CD4-positive, alpha-beta memory T cell (primary cell): ENCODE measurements at regions not wholly inside any gene's neighbourhood (a gene's known extent, or its start where the extent isn't known, plus 50 kb on each side); places are given as distances from the start of the nearest gene placed in this dataset.

Experiments
- CTCF ChIA-PET: fragments of 350-600 bp; sonication (Branson Sonifier 250); formaldehyde crosslinking; loops from one replicate; lab custom pipeline; 2021; ENCODE audit warnings: inconsistent platforms; ENCODE audit not compliant: partially characterized antibody; lab: Charles Lee
- POLR2A ChIA-PET: fragments of 350-600 bp; sonication (Branson Sonifier 250); formaldehyde crosslinking; loops from one replicate; lab custom pipeline; 2021; ENCODE audit not compliant: partially characterized antibody; lab: Charles Lee
- DNase-seq, 5 donors: peaks; one replicate each; pipeline versions ENCODE4 v3.0.0 to v3.0.0-alpha.2; 2020 to 2022; ENCODE audit warnings: mixed read lengths in 1 of 5
- H3K27ac ChIP-seq: one replicate; pipeline ENCODE4 v1.7.0; 2013; ENCODE audit warnings: low read depth, low read length
- H3K27me3 ChIP-seq: 2 replicates; pipeline ENCODE4 v1.7.0; 2013; ENCODE audit warnings: mild to moderate bottlenecking, low read length, moderate library complexity; ENCODE audit not compliant: insufficient read depth
- H3K36me3 ChIP-seq: 2 replicates; pipeline ENCODE4 v1.7.0; 2013; ENCODE audit warnings: mild to moderate bottlenecking, low read length, moderate library complexity; ENCODE audit not compliant: insufficient read depth
- H3K4me1 ChIP-seq: 2 replicates; pipeline ENCODE4 v1.7.0; 2013; ENCODE audit warnings: mild to moderate bottlenecking, low read length, moderate library complexity; ENCODE audit not compliant: insufficient read depth
- H3K4me3 ChIP-seq, 2 donors: one replicate each; pipeline ENCODE4 v1.7.0; 2013; ENCODE audit warnings: low read length in 2 of 2, mild to moderate bottlenecking in 1 of 2
- H3K9me3 ChIP-seq, 2 donors: one replicate each; pipeline ENCODE4 v1.7.0; 2013; ENCODE audit warnings: low read length in 2 of 2, control low read depth in 1 of 2; ENCODE audit not compliant: control insufficient read depth in 1 of 2
- H3K27ac Mint-ChIP-seq, 7 donors: one replicate each; pipeline ENCODE4 v1.8.0; 2020 to 2021; ENCODE audit warnings: mixed read lengths in 7 of 7, mild to moderate bottlenecking in 6 of 7, inconsistent platforms in 3 of 7, moderate library complexity in 3 of 7
- H3K27me3 Mint-ChIP-seq, 2 donors: one replicate each; pipeline ENCODE4 v1.8.0; 2020 to 2021; ENCODE audit warnings: mixed read lengths in 2 of 2
- H3K36me3 Mint-ChIP-seq, 2 donors: one replicate each; pipeline ENCODE4 v1.8.0; 2020 to 2021; ENCODE audit warnings: mixed read lengths in 2 of 2, inconsistent platforms in 1 of 2, mild to moderate bottlenecking in 1 of 2
- H3K4me1 Mint-ChIP-seq, 4 donors: one replicate each; pipeline ENCODE4 v1.8.0; 2020 to 2021; ENCODE audit warnings: mixed read lengths in 4 of 4, mild to moderate bottlenecking in 1 of 4
- H3K4me3 Mint-ChIP-seq, 8 donors: one replicate each; pipeline ENCODE4 v1.8.0; 2020 to 2021; ENCODE audit warnings: mixed read lengths in 8 of 8, mild to moderate bottlenecking in 7 of 8, moderate library complexity in 6 of 8, inconsistent platforms in 3 of 8
- H3K9me3 Mint-ChIP-seq, 8 donors: one replicate each; pipeline ENCODE4 v1.8.0; 2020 to 2021; ENCODE audit warnings: mixed read lengths in 8 of 8, mild to moderate bottlenecking in 5 of 8, inconsistent platforms in 3 of 8, moderate library complexity in 1 of 8
- intact Hi-C: fragments of 100-400 bp; cut with micrococcal nuclease; formaldehyde crosslinking; loops from one replicate; pipeline ENCODE4 v1.15.1; 2023

DNA sequence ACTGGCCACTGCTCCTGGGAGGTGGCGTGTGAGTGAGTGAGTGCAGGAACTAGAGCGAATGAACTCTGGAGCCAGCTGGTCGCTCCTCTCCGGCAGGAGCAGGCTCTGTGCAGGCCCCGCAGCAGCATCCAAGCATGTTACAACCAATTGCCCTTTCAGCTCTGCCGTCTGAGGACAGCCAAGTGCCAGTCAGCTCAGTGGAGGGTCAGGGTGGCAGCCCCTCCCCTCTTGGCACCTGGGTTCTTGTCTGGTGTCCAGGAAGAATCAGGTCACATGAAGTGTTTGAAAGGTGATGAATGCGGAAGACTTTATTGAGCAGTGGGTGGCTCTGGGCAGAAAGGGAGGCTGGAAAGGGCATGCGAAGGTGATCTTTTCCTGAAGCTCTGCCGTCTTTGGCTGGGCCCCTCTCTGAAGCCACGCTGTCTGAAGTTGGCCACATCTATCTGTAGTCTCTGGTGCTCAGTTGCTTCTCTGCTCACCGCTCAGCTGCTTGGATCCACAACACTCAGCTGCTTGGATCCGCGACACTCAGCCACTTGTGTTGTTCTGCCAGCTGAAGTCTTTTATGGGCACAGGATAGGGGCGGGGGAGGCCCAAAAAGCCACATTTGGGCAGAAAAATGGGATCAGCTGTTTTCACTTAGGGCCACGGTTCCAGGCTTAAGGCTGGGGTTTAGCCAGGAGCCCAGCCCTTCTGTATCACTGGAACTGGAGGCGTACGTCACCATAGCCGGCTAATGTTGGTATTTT lies 139.8 kb downstream of the ADSS2 start:
- POLR2A ChIA-PET, result no interaction called here
- Histone ChIP-seq H3K27me3 (no peaks in the 10 kb centered on the region), H3K4me3 (no peak overlapping the region), H3K9me3 (no peaks in the 10 kb centered on the region), H3K36me3 (no peaks in the 10 kb centered on the region), H3K4me1 (no peaks in the 10 kb centered on the region), H3K27ac (no peak overlapping the region)
- intact Hi-C loops, result no loop called here
- peaks cover 0 to 6% (median 2%) of the 10 kb centered on the region in 4 donors for H3K4me1 Mint-ChIP-seq
- H3K27ac Mint-ChIP-seq, result peak overlapping the region in 1 of 7 donors; percentile 39
- H3K4me3 Mint-ChIP-seq, result no peak overlapping the region
- no peaks in the 10 kb centered on the region for H3K27me3 Mint-ChIP-seq
- H3K36me3 Mint-ChIP-seq, result peaks cover 0 to 30% of the 10 kb centered on the region in 2 donors
- CTCF ChIA-PET, result interaction anchor here (4.2 kb wide), 1 partner anchor 13 kb away, joined by 16 read pairs; no protein-coding TSS in a partner anchor
- no peak for DNase-seq
- peaks cover 0 to 4% (median 0%) of the 10 kb centered on the region in 8 donors for H3K9me3 Mint-ChIP-seq

DNA sequence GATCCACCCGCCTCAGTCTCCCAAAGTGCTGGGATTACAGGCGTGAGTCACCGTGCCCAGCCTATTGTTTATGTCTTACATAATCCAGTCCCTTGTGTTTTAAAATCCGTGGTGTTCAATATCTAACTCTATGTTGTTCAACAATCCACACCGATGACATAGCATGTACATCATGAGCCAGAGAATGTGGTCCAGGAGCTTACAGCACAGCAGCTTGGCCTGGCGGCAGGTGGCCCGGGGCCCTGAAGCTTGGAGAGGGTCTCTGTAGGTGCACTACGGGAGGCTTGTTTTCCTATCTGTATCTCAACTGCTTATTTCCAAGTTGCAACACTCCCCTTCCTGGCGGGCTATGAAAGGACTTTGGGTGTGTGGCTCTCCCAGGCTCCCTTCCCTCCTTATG lies 138.4 kb downstream of the ADSS2 start:
- intact Hi-C loops, result no loop called here
- POLR2A ChIA-PET, result interaction anchor here (1.4 kb wide), 1 partner anchor 9 kb away, joined by 5 read pairs; no protein-coding TSS in a partner anchor
- Histone ChIP-seq H3K9me3 (no peaks in the 10 kb centered on the region), H3K4me1 (peaks cover 2% of the 10 kb centered on the region), H3K36me3 (no peaks in the 10 kb centered on the region), H3K27ac (no peak overlapping the region), H3K4me3 (no peak overlapping the region), H3K27me3 (no peaks in the 10 kb centered on the region)
- H3K9me3 Mint-ChIP-seq, result peaks cover 0 to 4% (median 0%) of the 10 kb centered on the region in 8 donors
- CTCF ChIA-PET, result interaction anchor here (0.7 kb wide), 1 partner anchor 14 kb away, joined by 4 read pairs; no protein-coding TSS in a partner anchor
- no peak for DNase-seq
- no peaks in the 10 kb centered on the region for H3K27me3 Mint-ChIP-seq
- peaks cover under 1 to 6% (median 4%) of the 10 kb centered on the region in 4 donors for H3K4me1 Mint-ChIP-seq
- no peak overlapping the region for H3K4me3 Mint-ChIP-seq
- H3K27ac Mint-ChIP-seq, result no peak overlapping the region
- H3K36me3 Mint-ChIP-seq, result peaks cover 0 to 22% of the 10 kb centered on the region in 2 donors

DNA sequence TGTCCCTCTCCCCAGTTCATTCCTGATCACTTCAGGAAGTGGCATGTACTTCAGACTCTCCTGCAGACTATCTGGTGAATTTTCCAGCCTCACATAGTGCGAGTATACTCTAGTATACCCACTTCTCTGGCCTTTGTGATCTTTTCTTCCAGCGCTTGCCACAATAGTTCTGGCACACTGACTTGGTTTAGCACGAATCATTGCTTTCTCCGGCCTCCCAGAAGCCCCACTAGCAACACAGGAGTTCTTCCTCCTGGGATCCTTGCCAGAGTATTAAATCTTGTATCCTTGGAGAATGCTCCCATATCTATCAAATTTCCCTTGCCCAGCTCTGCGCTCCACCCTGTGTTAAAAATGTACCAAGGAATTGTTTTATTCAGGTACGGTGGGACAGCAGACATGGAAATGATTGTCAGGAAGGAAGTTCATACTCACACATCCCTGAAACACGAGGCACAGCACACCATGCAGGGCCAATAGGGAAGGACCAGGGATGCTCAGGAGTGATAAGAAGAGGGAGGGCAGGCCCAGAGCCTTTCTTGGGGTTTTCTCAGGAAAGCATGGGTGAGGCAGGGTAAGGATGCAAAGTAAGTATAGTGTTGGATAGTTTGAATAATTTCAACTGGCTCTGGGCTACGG lies 136.7 kb downstream of the ADSS2 start:
- Histone ChIP-seq H3K27ac (no peak overlapping the region), H3K27me3 (no peaks in the 10 kb centered on the region), H3K9me3 (no peaks in the 10 kb centered on the region), H3K4me3 (no peak overlapping the region), H3K4me1 (peaks cover 19% of the 10 kb centered on the region), H3K36me3 (no peaks in the 10 kb centered on the region)
- Mint-ChIP-seq H3K4me1 (peaks cover 15 to 20% (median 18%) of the 10 kb centered on the region in 4 donors), H3K27me3 (no peaks in the 10 kb centered on the region), H3K9me3 (peaks cover 0 to 4% (median 0%) of the 10 kb centered on the region in 8 donors), H3K36me3 (peaks cover 0 to 17% of the 10 kb centered on the region in 2 donors), H3K4me3 (no peak overlapping the region), H3K27ac (peak overlapping the region in 1 of 7 donors; percentile 2)
- DNase-seq, result no peak
- ChIA-PET CTCF (no interaction called here), POLR2A (interaction anchor here (0.7 kb wide), 1 partner anchor 10 kb away, joined by 4 read pairs; no protein-coding TSS in a partner anchor)
- intact Hi-C loops, result no loop called here

DNA sequence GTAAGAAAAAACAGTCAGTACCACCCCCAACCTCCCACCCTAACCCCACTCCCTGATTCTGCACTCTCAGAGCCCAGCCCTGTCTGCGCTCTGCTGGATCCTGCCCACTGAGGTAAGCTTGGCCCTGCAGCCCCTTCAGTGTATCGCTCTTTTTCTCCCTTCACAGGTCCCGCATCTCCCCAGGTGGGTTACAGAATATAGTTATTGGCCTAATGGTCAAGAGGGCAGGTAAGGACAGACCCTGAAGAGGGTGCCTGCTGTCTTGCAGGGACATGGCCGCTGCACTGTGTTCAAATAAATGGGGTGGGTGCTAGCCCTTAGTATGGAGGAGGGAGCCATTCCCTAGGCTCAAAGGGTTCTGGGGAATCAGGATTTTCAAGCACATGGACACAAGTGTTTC lies 135.7 kb downstream of the ADSS2 start:
- Histone ChIP-seq H3K36me3 (no peaks in the 10 kb centered on the region), H3K4me1 (peaks cover 24% of the 10 kb centered on the region), H3K9me3 (no peaks in the 10 kb centered on the region), H3K27me3 (no peaks in the 10 kb centered on the region), H3K4me3 (no peak overlapping the region), H3K27ac (no peak overlapping the region)
- no peaks in the 10 kb centered on the region for H3K27me3 Mint-ChIP-seq
- no peak overlapping the region for H3K4me3 Mint-ChIP-seq
- H3K27ac Mint-ChIP-seq, result peak overlapping the region in 1 of 7 donors; percentile 82
- peaks cover 15 to 21% (median 20%) of the 10 kb centered on the region in 4 donors for H3K4me1 Mint-ChIP-seq
- ChIA-PET CTCF (no interaction called here), POLR2A (interaction anchor here (0.7 kb wide), 1 partner anchor 9 kb away, joined by 4 read pairs; no protein-coding TSS in a partner anchor)
- no peak for DNase-seq
- H3K36me3 Mint-ChIP-seq, result peaks cover 0 to 13% of the 10 kb centered on the region in 2 donors
- H3K9me3 Mint-ChIP-seq, result peaks cover 0 to 2% (median 0%) of the 10 kb centered on the region in 8 donors
- intact Hi-C loops, result no loop called here

DNA sequence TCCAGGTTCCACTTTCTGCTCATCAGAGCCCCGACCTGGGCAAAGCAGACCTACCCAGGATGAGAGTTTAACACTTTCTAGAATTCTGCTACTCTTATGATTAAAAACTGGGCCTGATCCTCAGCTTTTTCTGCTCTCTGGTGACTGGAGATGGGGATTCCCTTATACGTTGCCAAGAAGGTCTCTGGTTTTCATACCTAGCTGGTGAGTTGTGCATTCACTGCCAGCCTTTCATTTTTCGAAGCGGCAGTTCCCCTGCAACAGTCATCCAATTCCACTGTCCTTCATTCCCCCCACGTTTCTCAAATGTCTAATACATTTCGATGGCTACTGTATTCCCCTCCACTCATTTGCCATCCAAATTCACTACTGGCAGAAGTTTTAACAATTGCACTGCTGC lies 135.3 kb downstream of the ADSS2 start:
- Mint-ChIP-seq H3K4me3 (no peak overlapping the region), H3K27ac (peak overlapping the region in 1 of 7 donors; percentile 15), H3K27me3 (no peaks in the 10 kb centered on the region), H3K9me3 (peaks cover 0 to 2% (median 0%) of the 10 kb centered on the region in 8 donors), H3K36me3 (peaks cover 0 to 13% of the 10 kb centered on the region in 2 donors), H3K4me1 (peaks cover 15 to 22% (median 20%) of the 10 kb centered on the region in 4 donors)
- H3K4me1 ChIP-seq, result peaks cover 24% of the 10 kb centered on the region
- no peaks in the 10 kb centered on the region for H3K9me3 ChIP-seq
- H3K4me3 ChIP-seq, result no peak overlapping the region
- no peak for DNase-seq
- H3K27ac ChIP-seq, result no peak overlapping the region
- no peaks in the 10 kb centered on the region for H3K36me3 ChIP-seq
- CTCF ChIA-PET, result no interaction called here
- intact Hi-C loops, result no loop called here
- POLR2A ChIA-PET, result no interaction called here
- H3K27me3 ChIP-seq, result no peaks in the 10 kb centered on the region

DNA sequence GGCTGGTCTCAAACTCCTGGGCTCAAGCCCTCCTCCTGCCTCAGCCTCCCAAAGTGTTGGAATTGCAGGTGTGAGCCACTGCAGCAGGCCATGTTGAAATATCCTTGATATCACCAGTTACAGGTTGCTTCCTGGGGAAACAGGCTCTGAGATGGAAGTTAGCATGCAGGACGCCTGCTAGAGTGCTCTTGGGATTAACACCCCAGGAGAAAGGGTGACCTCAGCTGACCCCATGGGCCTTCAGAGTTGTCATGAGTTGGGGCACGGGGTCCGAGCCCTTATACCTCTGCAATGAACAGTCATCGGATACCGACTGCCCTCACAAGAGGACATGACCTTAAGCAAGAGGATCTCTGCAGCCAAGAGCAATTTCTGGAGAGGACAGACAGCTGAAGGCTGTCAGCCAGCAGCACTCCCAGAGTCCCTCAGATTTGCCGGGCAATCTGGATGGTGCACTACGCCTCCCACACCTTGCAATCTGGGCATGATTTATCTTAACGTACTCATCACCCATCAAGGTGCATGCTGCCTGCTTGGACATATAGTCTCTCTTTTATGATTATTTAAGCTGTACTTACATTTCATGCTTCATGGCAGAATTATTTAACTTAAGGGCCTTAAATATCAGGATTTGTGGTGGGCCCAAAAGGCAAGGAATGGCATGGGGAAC lies 134.6 kb downstream of the ADSS2 start:
- H3K9me3 ChIP-seq, result no peaks in the 10 kb centered on the region
- DNase-seq, result no peak

DNA sequence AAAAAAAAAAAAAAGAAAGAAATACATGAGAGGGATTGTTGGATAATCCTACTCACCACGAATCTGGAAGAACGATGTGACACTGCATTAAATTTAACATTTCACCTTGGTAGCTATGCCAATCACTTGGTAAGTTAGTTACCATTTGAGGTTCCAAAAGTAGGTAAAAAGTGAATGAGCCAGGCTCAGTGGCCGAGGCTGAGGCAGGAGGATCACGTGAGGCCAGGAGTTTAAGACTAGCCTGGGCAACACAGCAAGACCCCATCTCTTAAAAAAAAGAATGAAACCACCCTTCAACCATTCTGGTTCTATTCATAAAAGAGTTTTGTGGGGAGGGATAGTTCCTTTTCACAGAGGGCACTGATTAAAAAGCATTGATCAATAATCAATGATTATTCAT lies 133.6 kb downstream of the ADSS2 start:
- H3K36me3 Mint-ChIP-seq, result peaks cover 0 to 9% of the 10 kb centered on the region in 2 donors
- intact Hi-C loops, result no loop called here
- CTCF ChIA-PET, result no interaction called here
- no peaks in the 10 kb centered on the region for H3K27me3 Mint-ChIP-seq
- POLR2A ChIA-PET, result no interaction called here
- Histone ChIP-seq H3K4me1 (peaks cover 35% of the 10 kb centered on the region), H3K9me3 (no peaks in the 10 kb centered on the region), H3K27ac (no peak overlapping the region), H3K27me3 (no peaks in the 10 kb centered on the region), H3K4me3 (no peak overlapping the region), H3K36me3 (no peaks in the 10 kb centered on the region)
- no peak for DNase-seq
- peaks cover 20 to 38% (median 29%) of the 10 kb centered on the region in 4 donors for H3K4me1 Mint-ChIP-seq
- H3K27ac Mint-ChIP-seq, result peak overlapping the region in 2 of 7 donors; percentile 69 to 81
- H3K4me3 Mint-ChIP-seq, result no peak overlapping the region
- H3K9me3 Mint-ChIP-seq, result no peaks in the 10 kb centered on the region

More for the DNA sequence above, 134.6 kb downstream of the ADSS2 start:
- Mint-ChIP-seq H3K27ac (peak overlapping the region in 1 of 7 donors; percentile 72), H3K4me3 (no peak overlapping the region), H3K4me1 (peaks cover 18 to 29% (median 22%) of the 10 kb centered on the region in 4 donors), H3K36me3 (peaks cover 0 to 13% of the 10 kb centered on the region in 2 donors), H3K9me3 (peaks cover 0 to 2% (median 0%) of the 10 kb centered on the region in 8 donors), H3K27me3 (no peaks in the 10 kb centered on the region)
- H3K4me1 ChIP-seq, result peaks cover 26% of the 10 kb centered on the region
- no peaks in the 10 kb centered on the region for H3K36me3 ChIP-seq
- CTCF ChIA-PET, result no interaction called here
- no peak overlapping the region for H3K4me3 ChIP-seq
- POLR2A ChIA-PET, result no interaction called here
- no peaks in the 10 kb centered on the region for H3K27me3 ChIP-seq
- no peak overlapping the region for H3K27ac ChIP-seq
- intact Hi-C loops, result no loop called here
